DMS79 treated with DMSO at 0.1 percent for 48 hours (cell line): ENCODE measurements at regions not wholly inside any gene's neighbourhood (a gene's known extent, or its start where the extent isn't known, plus 50 kb on each side); places are given as distances from the start of the nearest gene placed in this dataset.
A peak's percentile ranks its signal among the peaks of the same experiment; 100 is the strongest.
"Not testable (repeated sequence)": the region's sequence is repeated elsewhere in the genome, so short reads cannot be mapped to it uniquely, and the experiment has no call there.

ENCODE experiments used
- DNase-seq: peaks from one replicate; lab custom pipeline; 2025; lab: John Stamatoyannopoulos, UW

DNA sequence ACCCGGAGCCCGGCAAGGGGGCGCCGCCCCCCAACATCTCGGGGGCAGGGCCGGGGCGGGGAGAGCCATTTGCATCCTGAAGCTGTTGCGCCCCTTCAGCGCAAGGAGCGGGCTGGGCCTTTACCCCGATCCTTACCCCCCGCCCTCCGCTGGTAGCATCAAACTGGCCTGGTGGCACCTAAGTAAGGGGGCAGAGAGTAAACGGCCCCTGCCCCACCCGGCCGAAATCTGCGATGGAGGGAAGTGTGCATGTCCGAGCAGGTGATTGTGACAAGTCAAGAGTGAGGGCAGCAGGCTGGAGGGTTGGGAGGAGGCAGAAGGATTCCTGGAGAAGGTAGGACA, 101.2 kb downstream of the ESM1 start:
- no peak for DNase-seq

DNA sequence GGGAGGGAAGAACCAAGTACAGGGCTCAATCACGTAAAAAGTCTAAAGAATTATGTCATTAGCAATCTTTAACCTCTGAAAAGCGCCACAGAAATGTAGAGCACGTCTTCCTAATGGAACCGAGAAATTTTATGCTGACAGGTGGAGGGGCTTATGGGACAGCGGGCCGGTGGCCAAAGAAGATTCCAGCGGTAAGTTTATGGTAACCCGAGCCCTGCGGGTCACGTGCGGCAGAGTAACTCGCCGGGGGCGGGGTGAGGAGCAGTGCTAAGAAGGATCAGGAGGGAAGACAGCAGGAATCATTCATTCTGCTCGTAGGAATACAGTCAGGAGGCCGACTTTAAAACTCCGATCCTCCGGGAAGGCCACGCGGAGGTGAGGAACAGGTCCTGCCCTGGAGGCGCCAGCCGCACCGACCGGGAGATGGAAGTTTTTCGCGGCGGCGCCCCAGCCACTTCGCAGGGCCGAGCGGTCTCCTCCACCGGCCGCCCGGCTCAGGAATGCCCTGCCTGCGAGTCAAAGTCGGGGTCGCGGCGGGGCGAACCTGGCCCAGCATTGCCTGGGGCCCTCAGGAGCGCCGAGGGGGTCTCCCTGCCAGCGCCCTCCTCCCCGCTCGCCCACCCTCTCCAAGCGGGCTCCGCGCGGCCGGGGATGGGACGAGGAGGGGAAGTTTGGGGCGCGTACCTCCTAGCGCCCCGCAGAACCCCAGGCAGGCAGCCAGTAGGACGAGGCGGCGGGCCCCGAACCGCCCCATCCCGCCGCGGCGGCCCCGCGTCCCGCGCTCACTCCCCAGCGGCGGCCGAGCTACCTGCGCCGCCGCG, 101.8 kb downstream of the ESM1 start:
- no peak for DNase-seq

DNA sequence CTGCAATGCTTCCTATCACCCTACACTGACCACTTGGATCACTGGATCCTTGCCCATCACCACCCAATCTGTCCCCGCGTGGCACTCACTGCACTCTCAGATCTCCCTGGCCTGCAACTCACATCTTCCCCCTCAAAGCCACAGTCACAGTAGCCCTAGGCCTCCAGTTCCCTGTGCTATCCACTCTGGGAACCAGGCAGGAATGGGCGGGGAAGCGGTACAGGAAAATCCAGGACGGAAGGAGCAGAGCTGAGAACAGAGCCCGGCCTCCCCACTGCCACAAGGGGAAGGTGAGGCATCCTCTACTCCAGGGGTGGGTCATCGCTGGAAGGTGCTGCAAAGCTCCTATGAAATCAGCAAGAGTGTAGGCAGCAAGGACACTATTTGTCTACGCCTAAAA, 102.6 kb downstream of the ESM1 start:
- no peak for DNase-seq

DNA sequence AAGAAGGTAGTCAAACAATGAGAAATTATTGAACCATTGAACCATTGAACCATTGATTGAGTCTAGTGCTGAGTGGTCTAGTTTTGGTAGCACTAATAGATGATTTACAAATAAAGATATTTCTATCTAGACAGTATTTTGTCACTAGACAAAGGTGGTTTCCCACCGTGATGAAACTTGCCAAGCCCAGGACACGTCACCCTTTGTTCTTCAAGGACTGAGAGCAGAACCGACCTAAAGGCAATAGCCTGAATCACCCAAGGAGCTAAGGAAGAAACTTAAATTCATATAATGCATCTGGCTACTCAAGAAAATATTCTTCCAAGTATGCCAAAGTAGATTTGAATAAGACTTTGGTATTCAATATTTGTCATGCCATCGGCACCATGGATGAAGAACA, 103.3 kb downstream of the ESM1 start:
- DNase-seq, result no peak

DNA sequence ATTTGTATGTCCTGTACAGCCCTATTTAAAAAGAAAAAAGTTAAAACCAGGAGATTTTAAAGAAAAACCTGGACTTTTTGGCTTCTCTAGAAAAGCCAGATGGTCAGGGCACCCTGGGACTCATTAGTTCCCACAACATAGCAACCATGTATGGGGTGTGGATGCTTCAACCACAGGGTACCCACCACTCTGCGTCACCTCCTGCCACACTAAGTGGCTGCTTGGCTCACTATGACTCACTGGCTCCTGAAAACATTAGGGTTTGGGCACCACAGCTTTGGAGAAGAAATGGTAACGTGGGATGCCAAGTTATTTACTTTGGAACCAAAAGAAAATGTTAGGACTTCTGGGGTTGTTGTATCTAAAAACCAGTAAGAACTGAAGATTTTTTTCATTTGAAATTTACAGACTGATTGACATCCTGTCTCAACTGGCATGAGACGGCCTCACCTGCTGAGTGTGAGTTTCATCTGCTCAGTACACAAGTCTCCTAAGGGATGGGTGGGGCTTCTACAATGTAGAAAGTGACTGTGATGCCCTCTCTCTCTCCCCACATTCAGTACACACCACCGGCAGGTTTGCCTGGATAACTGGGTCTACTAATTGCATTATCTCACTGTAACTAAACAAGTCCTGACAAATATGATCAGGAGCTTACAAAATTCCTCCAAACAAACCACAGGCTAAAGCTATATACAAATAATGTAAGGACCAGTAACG, 103.9 kb downstream of the ESM1 start:
- DNase-seq, result no peak

DNA sequence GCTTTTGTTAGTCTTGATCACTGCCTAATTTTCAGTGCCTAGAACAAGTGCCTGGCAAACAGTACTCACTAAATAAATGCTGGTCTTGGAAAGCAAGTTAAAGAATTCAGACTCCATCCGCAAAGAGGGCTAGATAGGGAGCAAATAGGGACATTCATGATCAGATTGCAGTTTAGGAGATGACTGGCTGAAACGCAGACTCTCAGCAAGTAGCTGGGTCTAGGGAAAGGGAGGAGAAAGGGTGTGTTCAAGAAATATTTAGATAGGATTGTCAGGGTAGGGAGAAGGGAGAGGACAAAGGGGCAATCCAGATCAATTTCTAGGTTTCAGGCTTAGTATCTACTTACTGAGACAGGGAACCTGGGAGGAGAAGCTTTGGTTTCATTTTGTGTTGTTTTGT, 108.4 kb downstream of the ESM1 start:
- no peak for DNase-seq

DNA sequence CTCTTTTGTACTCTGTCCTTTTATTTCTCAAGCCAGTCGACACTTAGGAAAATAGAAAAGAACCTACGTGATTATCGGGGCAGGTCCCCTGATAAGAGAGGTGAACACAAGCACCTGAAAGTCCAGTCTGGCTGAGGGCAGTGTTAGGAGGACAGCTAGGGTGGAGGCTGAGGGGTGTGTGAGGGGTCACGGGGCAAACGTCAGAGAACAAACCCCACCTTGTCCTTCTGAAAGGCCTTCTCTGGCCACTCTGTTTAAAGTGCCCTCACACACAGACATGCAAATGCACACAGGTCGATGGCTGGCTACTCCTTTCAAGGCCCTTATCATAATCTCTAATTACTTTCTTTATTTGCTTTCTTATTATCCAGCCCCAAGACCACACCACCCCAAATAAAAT, 108.8 kb downstream of the ESM1 start:
- no peak for DNase-seq

DNA sequence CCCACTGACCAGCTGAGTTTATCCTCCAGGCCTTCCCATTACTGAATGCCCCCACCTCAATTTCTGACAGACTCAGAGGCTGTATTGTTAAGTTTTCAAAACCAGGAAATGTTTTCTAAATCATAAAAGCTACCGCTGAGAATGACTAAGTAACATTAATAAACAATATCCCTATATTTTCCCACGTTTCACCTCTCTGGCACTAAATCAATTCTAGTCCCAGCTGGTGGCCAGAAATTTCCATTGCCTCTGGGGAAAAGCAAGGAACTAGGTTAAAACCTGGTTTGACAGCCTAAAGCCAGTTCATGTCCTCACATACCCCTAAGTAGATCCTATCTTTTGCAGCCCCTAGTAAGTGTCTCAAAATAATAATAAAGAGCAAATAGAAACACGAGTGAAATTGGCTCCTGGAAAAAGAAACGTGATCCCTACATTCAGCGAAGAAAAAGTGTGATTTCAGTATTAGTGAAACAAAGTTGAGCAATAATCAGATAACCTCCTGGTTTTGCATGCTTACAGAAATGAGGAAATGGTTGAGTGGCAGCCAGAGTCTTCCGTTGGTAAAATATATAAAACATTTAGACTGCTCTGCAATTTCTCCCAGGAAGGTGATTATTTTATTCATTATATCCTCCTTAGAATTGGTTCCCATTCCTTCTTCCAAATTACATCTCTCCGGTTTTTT, 110.9 kb downstream of the ESM1 start:
- DNase-seq, result no peak

DNA sequence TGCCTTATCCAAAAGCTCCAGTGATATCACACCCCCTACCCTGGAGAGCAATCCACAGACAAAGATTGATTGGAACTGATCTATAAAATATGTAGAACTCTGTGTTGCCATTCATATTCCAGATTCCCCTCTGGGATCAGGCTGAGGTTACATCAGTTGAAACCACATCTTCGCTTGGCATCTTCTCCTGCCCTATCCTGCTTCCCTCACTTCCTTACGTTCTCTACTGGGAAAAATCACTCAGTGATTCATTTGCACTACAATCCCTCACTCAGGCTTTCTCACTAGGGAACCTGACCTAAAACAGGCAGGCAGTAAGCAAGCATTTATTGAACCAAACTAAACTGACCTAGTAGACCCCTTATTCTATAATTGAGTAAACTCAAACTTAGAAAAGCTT, 111.7 kb downstream of the ESM1 start:
- DNase-seq, result no peak

DNA sequence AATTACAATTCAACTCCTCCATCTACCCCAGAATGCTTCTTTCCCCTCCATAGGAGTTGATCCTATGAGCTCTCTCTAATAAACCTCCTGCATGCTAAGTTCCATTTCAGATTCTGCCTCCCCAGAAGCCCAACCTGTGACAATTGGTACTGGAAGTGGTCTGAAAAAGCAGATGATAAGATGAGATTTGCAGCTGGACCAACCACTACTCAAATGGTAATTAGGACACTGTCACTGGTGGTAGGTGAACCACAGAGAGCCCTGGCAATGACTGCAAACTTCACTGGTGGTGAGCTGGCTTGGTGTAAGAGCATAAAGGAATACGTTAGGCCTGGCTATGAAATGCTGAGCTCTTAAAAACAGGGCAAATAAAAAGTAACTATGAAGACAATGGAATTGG, 112.6 kb downstream of the ESM1 start:
- no peak for DNase-seq

DNA sequence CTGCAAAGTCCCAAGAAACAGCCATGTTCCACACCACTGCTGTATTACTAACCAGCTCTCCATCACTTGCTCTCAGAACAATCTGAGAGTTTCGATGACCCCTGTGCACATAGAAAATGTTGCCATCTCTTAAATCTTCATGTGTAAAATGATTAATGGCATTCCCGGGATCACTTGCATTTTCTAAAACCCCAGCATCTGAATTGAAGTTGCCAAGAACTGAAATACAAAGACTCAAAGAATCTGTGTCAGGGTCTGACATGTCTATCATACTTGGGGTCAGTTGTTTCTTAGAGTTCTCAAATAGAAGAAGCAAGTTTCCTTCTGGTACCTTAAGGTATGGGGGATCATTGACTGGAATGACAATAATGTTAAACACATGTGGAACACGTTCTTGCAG, 115.1 kb downstream of the ESM1 start:
- DNase-seq, result no peak

DNA sequence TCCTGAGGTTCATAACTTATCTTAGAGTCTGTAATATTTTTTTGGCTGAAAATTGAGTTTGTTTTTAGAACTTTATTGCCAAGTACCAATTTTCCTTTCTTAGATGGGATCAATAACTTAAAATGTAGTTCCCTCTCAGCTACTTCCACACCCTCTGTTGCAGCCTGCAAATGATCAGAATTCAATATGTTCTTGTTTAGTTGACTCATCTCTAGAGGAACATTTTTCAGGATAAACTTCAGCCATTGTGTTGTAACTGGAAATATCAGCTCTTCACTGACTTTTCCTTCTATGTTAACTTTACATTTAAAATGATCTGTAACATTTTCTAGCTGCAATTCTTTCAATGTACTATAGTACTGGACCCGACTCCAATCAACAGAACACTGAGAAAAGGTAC, 115.7 kb downstream of the ESM1 start:
- no peak for DNase-seq

DNA sequence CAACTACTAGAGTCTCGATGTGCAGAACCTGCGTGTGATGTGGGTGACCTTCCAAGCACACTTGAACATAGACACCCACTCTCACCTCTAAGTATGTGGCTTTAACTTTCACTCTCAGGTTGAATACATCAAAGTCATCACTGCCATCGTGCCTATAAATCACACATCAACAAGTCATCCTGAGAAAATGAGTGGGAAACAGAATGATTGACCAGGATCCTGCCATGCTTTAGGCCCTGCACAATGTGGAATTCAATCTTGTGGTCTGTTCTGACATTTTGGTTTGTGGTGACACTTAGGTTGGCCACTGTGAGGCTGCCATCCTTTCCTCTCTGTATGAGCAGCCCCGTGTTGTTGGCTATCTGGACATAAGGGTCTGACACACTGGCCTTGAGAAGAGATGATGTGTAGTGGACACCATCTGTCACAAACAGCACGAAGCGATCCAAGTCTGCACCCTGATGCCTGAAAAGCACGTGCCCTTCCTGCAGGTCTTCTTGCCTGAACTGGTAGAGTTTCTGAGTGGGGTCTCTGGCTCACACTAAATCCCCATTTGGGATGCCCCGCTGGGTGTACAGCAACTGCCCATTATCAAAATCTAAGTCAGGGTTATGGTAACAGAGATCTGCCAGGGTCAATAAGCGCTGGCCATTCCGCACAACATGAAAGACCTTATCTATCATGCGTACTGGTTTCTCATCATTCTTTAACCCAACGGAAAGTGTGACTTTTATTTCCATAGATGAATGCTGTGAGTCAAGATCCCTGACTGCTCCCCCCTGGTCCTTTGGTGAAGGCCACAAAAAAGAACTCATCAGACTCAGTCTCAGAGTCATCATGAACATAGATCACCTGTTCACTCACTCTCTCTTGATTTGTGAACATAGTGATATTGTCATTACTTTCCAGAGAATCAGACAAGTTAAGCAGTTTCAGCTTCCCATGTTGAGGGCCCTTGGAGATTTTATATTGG, 116.6 kb downstream of the ESM1 start:
- no peak for DNase-seq

DNA sequence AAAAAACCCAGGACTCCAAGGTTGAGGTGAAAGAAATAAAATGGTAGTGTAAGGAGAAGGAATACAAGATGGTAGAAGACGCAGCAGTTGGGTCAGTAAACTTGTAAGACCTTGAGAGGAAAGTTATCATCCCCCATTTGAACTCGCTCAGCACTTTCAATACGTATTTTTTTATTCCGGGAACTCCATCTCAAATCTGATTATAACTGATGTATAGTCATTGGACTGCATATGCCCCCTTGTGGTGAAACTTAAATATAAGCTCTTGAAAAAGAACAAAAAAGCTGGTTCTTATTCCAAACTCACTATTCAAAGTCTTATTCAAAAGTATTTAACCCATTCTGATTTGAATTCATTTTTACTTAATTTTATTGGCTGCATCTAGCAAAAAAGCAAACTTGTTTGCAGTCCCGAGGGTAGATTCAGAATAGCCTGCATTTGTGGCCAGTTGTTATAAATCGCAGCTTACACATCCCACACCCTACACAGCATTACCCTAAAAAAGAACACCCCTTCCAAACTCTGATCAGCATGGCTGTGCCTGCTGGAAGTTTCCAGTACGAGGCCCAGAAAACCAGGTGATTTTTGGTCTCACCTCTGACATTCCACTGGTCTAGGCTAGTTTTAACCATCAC, 118.0 kb downstream of the ESM1 start:
- peak; percentile 23 for DNase-seq

DNA sequence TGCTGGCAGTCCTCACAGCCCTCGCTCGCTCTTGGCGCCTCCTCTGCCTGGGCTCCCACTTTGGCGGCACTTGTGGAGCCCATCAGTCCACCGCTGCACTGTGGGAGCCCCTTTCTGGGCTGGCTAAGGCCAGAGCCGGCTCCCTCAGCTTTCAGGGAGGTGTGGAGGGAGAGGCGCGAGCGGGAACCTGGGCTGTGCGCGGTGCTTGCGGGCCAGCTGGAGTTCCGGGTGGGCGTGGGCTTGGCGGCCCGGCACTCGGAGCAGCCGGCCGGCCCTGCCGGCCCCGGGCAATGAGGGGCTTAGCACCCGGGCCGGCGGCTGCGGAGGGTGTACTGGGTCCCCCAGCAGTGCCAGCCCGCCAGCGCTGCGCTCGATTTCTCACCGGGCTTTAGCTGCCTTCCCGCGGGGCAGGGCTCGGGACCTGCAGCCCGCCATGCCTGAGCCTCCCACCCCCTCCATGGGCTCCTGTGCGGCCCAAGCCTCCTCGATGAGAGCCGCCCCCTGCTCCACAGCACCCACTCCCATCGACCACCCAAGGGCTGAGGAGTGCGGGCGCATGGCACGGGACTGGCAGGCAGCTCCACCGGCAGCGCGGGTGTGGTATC, 120.4 kb downstream of the ESM1 start:
- DNase-seq, result not testable (repeated sequence)

DNA sequence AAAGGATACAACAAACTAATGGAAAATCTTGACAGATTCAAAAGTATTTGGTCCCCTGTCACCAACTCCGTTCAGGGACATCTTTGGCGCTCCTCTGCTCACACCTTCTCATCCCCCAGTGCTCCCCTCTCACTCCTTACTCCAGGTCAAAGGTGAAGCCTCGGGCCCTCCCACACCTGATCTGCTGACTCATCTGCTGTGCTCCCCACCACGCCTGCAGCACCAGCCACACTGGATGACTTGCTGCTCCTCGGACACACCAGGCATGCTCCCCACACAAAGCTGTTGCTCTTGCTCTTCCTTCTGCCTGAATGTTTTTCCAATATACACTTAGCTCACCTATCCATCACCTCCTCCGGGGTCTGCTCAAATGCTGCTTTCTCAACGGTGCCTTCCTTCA, 123.4 kb downstream of the ESM1 start:
- no peak for DNase-seq

DNA sequence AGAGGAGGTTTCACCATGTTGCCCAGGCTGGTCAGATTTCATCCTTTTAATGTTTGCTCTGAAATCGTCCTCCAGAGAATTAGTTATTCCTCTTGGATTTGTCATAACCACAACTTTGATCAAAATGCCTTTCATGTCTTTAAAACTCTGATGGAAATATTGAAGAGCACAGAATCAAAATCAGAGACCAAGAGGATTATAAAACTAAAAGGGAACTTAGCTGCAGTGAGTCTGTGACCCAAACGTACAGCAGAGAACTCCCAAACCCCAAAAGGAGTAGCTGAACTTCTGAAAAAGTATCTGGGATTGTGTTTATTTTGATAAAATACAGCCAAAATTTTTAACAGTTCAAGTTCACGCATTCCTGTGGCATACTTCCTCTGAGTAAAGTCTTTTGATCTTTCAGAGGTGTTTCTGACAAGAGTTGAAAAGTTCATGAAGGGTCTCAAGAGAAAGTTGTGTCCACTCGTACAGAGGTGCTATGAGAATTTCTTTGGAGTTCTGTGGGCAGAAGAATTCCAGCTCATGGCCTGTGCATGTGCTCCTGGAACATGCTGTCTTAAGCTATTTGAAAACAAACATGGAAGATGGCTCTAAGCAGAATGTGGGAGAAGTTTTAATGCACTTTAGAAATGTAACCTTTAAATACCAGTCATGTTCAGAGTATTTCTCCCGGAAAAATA, 124.0 kb downstream of the ESM1 start:
- no peak for DNase-seq

DNA sequence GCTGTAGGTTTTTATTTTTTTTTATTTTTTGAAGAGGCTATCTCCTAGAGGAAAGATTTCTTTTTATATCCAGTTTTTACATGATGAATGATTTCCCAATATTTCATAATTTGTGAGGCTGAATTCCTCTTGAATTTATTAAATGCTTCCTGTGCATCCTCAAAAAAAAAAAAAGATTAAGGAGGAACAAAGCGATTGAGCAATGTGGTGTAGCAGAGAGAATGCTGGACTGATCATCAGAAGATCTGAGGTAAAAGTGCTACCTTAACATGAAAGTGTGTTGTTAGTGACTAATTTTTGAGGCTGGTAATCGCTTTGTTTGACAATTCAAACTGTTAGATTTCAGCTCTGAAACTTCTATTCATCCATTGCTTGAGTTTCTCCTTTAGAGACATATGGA, 125.1 kb downstream of the ESM1 start:
- no peak for DNase-seq

DNA sequence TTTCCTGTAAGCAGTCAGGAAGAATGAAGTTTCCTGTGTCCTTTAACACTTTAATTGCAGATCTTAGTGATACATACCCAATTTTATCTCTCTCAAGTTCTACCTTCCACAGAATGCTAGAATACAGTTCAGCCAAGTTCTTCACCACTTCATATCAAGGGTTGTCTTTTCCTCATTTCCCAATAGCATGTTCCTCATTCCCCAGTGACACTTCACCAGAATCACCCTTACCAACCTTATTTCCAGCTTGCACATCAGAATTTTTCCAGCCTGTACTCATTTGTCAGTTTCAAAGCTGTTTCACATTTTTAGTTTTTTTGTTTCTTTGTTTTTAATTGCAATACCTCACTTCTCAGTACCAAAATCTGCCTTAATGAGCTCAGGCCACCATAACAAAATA, 126.1 kb downstream of the ESM1 start:
- DNase-seq, result no peak

DNA sequence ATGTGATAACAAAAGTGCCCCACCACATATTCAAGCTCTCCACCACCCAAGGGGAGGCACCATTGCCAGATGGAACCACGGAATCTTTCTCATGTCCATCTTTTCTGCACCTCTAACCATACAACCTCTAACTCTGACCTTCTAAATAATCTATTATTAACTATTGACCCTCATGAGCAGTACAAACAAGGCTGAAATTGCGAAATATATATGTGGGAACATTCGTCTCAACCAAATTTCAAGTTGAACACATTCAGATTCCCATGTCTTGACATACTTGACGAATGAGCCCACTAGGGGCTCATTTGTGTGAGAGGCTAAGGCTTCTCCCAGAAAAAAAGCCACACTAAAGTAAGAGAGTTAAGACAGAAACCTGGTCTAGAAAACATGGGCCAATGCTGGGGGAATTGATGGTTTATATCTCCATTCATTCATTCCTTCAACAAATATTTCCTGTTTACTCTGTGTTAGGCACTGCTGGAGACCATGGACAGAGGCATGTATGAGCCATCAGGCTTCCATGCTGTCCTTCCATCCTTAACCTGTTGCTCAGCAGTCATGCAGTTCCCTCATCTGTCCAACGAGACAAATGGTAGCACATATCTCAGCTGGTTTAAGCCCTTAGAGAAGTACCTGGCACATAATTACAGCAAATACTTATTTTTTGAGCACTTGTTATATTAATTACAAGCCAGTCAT, 130.4 kb downstream of the ESM1 start:
- no peak for DNase-seq
